ENCODE measurements at regions not wholly inside any gene's neighbourhood (a gene's known extent, or its start where the extent isn't known, plus 50 kb on each side); places are given as distances from the start of the nearest gene placed in this dataset.
"Not testable (repeated sequence)": the region's sequence is repeated elsewhere in the genome, so short reads cannot be mapped to it uniquely, and the experiment has no call there.

DNA sequence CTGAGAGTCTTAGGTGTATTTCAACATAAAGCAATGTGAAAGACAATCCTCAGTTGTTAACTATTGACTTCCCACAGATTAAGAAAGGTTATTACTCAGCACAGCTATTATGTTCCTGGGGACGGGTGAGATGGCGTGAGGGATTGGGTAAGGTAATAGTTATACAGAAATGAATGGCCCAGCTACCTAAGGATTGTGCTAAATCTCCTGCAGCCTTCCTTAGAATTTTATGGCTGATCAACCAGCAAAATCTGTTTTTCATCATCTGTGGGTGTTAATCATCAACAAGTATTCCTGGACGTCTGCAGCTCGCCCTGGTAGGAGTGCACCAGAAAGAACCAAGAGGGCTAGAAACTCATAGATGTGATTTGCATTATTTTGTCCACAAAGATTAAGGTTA is 146.0 kb upstream of the IVNS1ABP start:
- no peak for DNase-seq

DNA sequence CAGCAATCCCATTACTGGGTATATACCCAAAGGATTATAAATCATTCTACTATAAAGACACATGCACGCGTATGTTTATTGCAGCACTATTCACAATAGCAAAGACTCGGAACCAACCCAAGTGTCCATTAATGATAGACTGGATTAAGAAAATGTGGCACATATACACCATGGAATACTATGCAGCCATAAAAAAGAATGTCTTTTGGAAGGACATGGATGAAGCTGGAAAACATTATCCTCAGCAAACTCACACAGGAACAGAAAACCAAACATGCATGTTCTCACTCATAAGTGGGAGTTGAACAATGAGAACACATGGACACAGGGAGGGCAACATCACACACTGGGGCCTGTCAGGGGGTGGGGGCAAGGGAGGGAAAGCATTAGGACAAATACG is 143.7 kb upstream of the IVNS1ABP start:
- not testable (repeated sequence) for DNase-seq

DNA sequence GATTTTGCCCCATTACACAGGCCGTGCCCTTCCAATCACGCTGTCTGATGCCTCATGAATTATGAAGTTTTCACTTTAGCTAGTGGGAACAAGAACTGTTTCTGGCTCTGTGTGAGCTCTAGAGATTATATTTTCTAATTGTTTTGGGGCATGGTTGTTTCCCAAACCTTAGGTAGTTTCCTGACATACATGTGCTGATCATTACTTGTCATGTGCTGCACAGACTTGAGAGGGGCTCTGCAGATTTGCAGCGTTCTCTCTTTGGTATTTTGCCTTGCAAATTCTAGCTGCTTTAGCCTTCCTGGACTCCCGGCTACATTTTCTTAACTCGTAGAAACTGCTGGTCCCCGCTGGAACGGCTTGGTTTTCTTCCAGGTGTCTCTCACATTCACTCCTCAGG is 142.1 kb upstream of the IVNS1ABP start:
- DNase-seq, result no peak

DNA sequence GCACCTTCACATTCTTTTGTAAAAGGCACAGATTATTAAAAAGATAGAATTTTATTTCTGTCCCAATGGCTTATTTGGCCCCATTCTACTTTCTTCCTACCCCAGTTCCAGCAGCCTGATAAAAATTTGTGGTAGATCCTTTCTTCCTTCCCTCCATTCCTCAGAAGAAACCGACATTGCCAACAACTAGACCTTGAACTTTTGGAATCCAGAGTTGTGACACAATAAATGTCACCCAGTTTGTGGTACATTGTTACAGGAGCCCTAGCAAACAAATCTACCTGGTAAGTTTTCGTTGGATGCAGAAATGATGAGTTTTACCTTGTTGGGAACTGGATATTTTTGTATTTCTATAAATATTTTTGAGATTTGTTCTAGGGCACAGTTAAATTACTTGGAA is 141.6 kb upstream of the IVNS1ABP start:
- no peak for DNase-seq

DNA sequence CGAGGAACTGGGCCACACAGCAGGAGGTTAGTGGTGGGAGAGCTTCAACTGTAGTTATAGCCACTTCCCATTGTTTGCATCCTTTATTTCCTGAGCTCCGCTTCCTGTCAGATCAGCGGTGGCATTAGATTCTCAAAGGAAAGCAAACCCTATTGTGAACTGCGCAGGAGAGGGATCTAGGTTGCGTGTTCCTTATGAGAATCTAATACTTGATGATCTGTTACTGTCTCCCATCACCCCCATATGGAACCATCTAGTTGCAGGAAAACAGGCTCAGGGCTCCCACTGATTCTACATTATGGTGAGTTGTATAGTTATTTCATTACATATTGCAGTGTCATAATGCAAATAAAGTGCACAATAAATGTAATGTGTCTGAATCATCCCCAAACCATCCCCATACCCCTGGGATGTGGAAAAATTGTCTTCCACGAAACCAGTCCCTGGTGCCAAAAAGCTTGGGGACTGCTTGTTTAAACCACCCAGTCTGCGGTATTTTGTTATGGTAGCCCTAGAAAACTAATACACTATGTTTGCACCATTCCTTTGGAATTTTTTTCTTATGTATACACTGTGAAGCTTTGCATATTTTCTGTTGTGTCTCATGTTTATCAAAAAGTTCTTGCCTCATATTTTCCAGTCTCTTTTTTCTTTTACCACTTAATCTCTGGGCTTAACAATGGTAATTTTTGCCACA is 136.6 kb upstream of the IVNS1ABP start:
- no peak for DNase-seq

DNA sequence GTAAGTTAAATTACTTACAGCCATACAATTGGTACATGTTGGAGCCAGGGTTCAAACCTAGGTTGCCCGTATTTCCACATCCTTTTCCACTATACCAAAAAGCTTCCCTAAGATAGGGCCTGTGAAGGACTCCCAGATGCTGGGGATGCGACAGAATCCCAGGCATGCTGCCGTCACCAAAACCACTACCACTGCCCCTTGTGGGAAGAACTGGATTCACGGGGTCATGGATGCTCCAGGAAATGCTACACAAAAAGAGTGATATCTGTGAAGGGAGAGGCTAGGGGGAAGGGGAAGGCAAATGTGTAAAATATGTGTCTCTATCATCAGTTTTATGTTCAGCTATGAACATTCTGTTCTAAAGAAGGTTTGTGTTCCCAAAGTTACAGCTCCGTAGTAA is 133.9 kb upstream of the IVNS1ABP start:
- no peak for DNase-seq

DNA sequence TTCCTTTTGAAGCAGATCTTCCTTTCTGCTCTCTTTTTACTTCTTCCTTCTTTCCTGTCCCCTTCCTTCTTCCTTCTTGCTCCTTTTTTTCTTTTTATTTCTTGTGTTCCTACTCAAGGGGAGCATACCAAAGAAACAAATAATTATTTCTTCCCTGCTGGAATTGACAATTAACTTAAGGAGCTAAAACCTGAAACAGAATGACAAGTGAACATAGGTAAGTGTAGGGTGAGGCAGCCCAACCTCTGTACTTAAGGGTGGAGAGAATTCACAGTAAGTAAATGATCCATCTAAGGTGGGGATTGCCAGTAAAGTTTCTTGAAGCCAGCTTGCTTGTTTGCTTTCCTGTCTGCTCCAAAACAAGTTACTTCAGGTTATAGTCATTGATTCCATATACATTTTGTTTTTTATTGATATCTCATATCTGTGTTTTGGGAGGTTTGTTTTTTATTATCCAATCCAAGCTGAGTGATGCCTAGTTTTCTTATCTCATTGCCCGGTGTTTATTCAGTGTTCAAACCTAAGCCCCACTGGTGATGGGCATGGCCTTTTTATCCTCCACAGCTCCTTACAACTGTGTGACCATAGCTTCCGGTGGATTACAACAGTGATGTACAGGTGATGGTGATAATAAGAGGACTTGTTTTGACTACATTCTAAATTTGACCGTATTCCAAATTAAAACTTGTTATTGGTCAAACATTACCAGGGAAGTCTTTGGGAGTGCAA is 133.2 kb upstream of the IVNS1ABP start:
- no peak for DNase-seq

DNA sequence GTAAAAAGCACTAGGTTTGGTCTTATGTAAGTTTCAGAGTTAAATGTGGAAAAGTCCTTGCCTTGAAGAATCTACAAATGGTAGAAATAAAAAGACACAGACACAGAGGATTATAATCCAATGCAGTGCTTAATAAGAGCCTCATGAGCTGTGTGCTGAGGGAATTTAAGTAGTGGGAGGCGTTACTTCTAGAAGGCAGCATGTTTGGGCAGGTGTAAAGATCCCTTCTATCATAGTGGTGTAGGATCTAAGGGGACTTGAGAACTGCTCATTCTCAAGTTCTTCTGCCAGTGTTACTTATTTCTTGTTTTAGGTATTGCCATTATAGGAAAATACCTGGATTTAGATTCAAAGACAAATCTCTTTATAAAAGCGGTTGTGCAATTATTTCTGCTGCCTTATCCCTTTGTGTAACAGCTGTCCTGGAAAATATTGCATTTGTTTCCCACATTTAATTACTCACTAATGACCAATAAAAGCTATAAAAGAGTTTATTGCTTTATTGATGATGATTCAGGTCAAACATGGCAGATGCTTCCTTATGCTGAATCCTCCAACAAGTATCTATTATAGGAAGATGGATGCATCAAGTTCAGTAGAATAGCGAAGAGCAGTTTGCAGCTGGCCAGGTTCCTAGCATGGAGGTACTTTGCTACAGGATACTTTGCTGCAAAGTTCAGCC is 132.5 kb upstream of the IVNS1ABP start:
- DNase-seq, result no peak

DNA sequence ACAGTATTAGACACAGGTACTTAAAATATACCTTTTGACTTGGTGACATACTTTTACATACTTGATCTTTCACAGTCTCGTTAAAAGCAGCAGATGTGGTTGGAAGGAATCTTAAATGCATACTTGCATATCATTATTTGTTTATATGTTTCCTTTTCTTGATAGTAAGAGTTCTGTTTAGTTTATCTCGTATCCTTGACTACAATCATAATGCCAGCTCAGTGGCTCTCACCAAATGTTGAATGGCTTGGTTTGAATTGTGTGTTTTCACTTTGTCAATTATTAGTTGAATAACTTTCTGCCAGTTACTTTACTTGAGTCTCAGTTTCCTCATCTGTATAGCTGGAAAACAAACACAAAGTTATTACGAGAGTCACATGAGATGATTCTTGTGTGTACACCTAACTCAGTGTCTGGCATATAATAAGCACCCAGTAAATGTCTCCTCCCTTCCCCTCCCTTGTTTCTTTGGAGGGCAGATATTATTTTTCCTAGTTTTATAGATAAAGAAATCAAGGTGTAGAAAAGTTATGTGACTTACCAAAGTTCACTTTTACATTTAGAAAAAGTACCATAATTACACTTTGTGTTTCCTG is 131.6 kb upstream of the IVNS1ABP start:
- DNase-seq, result no peak

DNA sequence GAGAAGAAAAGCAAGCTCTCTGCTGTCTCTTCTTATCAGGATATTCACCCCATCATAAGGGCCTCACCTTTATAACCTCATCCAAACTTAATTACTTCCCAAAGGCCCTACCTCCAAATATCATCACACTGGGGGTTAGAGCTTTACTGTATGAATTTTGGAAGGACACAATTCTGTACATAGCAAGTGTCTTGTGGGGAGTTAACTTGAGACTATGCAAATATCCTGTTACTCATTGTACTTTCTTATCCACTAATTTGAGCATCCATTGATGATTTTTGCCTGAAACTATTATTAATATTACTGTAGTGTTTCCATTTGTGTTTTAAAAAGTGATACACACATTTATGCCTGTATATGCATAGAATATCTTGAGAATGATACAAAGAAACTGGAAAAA is 129.1 kb upstream of the IVNS1ABP start:
- DNase-seq, result no peak

DNA sequence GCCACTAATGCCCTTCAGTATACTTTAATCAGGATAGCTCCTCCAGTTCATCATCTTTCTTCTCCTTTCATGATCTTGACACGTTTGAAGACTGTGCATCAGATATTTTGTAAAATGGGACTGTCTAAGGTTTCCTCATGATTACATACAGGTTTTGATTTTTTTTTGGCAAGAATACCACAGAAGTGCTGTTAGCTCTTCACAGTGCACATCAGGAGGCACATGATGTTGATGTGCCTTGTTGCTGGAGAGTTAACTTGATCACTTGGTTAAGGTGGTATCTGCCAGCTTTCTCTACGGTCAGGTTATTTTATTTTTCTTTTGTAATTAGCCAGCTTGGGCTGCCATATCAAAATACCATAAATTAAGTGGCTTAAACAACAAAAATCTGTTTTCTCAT is 128.6 kb upstream of the IVNS1ABP start:
- peak; percentile 30 to 47 for DNase-seq

DNA sequence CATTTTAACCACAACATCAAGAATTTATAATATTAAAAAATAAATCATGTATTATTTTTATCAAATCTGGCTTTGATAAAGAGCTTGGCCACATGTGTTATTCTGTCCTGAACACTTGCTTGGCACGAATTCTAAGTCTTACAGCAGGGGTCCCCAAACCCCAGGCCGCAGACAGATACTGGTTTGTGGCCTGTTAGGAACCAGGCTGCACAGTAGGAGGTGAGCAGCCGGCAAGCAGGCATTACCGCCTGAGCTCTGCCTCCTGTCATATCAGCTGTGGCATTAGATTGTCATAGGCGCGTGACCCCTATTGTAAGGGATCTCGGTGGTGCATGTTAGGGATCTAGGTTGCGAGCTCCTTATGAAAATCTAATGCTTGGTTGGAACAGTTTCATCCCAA is 127.6 kb upstream of the IVNS1ABP start:
- DNase-seq, result no peak

DNA sequence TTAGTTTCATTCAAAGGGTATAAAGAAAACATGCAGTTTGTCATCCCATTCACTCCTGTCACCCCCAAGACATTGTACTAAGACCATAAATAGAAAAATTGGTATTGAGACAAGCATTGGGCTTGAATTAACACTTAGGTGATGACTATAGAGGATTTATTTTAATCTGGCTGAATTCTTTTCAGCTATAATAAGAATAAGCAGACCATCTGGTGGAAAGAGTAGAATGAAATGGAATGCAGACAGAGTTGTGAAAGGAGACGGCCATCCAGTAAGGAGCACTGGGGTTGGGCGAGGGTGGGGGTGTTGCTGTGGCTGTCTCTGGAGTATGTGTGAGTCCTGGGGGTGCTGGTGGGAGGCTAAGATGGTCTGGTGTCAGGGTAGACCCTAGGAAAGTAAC is 125.0 kb upstream of the IVNS1ABP start:
- DNase-seq, result no peak

DNA sequence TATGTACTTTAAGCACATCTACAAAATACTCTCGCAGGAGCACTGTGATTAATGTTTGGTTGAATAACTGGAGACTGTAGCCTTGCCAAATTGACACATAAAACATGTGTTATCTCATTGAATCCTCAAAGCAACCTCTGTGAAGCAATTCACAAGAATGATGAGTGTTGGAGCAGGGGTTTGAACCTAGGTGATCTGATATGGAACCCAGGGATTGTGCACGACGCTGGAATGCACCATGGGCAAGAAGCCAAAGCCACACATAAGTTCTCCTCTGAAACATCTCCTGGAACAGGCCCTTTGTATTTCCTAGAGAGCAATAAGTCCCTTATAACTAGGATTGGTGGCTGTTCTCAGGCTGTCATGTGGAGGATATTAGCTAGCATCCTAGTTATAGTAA is 124.6 kb upstream of the IVNS1ABP start:
- no peak for DNase-seq

DNA sequence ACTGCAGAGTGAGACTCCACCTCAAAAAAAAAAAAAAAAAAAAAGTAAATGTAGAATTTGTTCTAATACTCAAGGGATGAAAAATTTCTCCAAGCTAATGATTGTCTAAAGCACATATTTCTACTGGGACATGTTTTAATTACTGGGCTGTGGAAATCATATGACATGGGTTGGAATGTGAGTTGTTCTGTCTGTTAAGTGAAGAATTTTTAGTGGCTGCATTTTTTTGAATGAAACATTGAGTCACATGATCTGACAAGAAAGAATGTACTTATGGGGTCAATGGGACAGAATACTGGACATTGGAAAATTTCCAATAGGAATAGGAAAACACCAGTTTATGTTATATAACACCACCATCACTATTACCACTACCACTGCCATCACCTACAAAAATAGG is 123.8 kb upstream of the IVNS1ABP start:
- DNase-seq, result no peak

DNA sequence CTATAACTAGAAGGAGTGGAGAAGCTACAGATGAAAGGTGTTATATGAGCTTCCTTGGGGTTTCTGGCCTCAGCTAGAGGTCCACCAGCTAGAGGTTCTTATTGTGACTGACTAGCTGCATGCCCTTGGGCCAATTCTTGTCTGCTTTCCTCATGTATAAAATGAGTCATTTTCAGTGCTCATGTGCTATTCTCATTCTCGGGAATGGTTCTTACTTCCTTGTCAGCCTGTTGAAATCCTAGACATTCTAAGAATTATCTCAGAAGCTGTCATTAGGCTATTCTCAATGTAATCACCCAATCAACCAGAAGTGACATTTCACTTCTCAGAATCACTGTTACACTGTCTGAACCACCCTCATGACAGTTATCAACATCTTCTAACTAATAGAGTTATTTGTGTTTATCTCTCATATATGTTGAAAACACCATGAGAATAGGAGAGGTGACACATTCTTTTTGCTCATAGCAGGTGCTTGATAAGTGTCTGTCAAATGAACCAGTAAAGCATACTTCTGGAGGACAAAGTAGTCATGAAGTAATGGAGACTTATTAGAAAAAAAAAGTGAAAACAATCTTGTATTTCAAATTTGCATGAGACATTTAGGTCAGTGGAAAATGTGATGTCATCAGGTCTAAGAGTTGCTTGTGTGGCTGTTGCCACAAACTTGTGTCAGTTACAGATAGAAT is 122.8 kb upstream of the IVNS1ABP start:
- DNase-seq, result peak; percentile 89 to 98

DNA sequence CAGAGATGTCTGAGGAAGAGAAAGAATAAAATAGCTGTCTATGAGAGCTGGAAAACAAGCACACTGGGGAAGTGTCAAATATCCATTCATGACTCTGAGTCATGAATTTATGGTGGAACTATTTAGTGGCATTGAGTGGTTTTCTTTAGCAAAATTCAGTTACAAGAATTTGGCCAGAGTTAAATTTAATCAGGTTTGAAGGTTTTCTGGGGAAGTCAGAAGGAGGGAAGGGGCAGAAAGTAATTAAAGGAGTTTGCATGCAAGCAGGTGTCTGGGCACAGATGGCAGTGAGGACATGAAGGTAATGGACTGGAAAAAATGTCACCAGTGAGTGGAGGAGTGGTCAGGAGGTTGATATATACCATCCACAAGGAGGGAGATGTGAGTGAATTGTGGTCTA is 121.9 kb upstream of the IVNS1ABP start:
- DNase-seq, result peak; percentile 34 to 41

DNA sequence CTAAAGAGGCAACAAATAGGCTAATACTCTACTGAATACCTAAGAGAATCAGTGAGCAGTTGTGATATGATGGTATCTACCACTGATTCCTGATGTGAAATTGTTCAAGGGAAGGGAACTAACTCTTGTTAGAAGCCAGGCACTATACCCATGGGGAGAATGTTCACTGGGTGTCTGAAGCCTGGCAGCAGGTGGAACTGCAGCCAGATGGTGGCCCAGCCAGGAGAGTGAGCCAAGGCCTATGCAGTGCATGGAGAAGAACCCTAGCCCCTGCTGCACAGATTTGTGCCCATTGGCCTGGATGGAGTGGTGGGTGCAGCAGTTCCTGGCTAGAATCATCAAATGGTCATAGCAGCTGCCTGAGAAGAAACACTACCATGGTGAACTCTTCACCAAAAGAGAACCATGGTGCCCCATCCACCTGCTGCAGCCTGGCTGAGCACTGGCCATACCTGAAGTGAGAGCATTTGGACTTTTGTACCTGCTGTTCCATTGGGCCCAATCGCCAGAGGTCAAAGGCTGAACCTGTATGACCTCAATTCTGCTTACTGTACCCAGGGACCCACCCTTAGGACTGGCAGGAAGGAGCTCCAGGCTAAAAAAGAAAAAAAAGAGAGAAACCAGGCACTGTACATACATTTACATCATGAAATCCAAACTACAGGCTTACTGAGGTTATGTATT is 118.8 kb upstream of the IVNS1ABP start:
- DNase-seq, result no peak

DNA sequence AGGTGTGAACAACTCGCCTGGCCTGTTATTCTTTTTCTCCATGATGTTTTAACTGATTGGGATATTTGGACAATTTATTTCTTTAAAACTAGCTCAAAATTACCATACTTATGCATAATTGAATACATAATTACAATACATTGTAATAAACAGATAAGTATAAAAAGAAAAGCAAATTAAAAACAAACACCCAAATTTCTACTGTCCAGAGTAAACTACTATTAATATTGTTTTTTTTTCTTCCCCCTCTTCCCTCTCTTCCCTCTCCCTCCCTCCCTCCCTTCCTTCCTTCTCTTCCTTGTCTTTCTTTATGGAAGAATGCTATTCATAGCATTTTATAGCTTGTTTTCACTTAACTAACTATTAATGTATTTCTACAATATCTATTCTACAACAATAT is 117.7 kb upstream of the IVNS1ABP start:
- no peak for DNase-seq

DNA sequence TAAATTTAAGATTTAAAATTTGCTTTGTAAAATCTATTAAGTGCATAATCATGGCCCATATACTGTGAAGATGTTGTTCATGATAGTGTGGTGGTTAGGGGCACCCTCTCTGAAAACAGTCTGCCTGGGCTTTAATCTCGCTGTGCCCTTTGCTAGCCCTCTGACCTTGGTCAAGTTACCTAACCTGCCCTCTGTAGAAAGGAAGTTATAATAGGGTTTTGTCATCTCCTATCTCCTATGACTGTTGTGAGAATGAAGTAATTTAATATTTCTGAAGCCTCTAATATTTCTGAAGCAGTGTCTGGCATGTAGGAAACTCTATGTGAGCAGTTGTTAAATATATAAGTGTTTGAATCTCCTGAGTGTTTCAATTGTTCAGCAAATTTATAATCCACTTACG is 116.6 kb upstream of the IVNS1ABP start:
- peak in 1 of 2 donors; percentile 32 for DNase-seq

DNA sequence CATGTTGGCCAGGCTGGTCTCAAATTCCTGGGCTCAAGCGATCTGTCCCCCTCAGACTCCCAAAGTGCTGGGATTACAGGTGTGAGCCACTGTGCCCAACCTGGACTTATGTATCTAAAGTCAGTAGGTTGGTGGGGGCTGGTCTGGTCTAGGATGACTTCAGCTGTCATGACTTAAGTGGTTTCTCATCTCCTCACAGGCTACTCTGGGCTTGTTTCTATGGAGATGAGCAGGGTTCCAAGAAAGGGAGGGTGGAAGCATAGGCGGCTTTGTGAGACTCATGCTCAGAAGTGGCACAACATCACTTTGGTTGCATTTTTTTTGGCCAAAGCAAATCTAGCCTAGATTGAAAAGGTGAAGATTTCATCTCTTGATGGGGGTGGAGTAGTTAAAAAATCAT is 115.9 kb upstream of the IVNS1ABP start:
- DNase-seq, result peak in 1 of 2 donors; percentile 38

DNA sequence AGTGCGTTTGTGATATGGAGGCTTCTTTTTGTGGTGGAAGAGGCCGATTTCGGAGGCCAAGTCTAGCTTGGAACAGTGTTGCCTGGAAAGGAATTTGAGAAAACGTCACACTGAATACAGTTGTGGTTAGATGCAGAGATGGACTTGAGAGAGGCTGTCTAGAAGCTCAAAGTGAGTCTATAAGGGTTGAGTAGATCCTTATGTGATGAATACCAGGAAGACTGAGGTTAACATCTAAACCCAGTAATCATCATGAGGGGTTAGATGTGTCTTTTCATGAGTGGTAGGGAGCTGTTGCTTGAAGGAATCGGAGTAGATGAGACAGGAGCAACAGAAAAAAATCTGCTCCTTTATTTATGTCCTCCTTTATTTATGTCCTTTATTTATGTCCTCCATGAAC is 114.6 kb upstream of the IVNS1ABP start:
- no peak for DNase-seq

DNA sequence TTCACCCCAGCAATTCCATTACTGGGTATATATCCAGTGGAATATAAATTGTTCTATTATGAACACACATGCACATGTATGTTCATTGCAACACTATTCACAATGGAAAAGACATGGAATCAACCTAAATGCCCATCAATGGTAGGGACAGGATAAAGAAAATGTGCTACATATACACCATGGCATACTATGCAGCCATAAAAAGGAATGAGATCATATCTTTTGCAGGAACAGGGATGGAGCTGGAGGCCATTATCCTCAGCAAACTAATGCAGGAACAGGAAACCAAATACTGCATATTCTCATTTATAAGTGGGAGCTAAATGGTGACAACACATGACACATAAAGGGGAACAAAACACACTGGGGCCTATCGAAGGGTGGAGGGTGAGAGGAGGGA is 112.6 kb upstream of the IVNS1ABP start:
- DNase-seq, result not testable (repeated sequence)

Measured in inflammatory macrophage treated with lipopolysaccharide for 1 hour (primary cell).